NB4 (cell line): ENCODE measurements at regions not wholly inside any gene's neighbourhood (a gene's known extent, or its start where the extent isn't known, plus 50 kb on each side); places are given as distances from the start of the nearest gene placed in this dataset.

Source experiments
- CTCF ChIP-seq: IDR thresholded peaks from one replicate; pipeline ENCODE4 v1.5.1; 2012; ENCODE audit warnings: low read depth, low read length
- MYC ChIP-seq: IDR thresholded peaks from 2 replicates; pipeline ENCODE4 v1.6.1; 2011; ENCODE audit warnings: low read depth, low read length
- POLR2A ChIP-seq: IDR thresholded peaks from 2 replicates; pipeline ENCODE4 v1.6.1; 2011; ENCODE audit warnings: mild to moderate bottlenecking; ENCODE audit not compliant: insufficient read length; ENCODE audit errors: extremely low read depth

DNA sequence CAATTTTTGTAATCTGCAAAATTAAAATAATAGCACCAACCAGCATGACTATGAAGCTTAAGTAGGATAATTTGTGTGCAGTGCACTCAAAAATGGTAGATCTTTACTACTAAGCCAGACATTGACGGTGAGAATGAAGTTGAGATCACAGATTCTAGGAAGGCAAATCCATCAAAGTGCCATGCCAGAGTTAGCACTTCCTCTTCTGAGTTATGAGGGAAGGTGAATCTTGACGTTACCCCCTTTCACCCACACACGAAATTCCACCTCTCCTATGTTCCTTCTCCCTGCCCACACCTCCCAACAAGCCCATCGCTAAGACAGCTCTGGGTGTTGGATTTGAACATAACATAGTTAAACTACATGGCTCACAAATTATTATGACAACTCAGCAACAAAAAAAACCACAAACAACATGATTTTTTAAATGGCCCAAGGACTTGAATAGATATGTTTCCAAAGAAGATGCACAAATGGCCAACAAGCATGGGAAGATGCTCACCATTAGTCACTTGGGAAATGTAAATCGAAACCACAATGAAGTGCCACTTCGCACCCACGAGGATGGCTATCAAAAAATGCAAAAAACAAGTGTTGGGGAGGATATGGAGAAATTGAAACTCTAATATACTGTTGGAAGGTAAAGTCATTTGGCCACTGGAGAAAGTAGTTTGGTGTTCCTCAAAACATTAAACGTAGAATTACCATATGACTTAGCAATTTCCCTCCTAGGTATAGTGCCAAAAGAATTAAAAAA, 119.3 kb upstream of the RAP1B start:
- TF ChIP-seq CTCF (no peak), POLR2A (no peak), MYC (no peak)
